ENCODE measurements at regions not wholly inside any gene's neighbourhood (a gene's known extent, or its start where the extent isn't known, plus 50 kb on each side); places are given as distances from the start of the nearest gene placed in this dataset.
"Not testable (repeated sequence)": the region's sequence is repeated elsewhere in the genome, so short reads cannot be mapped to it uniquely, and the experiment has no call there.

DNA sequence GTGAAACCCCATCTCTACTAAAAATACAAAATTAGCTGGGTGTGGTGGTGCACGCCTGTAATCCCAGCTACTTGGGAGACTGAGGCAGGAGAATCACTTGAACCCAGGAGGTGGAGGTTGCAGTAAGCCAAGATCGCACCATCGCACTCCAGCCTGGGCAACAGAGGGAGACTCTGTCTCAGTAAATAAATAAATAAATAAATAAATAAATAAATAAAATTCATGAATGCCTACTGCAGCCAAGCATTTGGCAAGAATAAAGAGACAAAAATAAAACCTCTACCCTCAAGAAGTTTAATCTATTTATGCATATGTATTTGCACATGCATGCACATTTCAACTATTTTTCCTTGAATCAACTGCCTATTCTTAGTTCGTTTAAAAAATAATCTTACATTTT lies 144.0 kb upstream of the KRAS start:
- TF ChIP-seq, protein P1, sequence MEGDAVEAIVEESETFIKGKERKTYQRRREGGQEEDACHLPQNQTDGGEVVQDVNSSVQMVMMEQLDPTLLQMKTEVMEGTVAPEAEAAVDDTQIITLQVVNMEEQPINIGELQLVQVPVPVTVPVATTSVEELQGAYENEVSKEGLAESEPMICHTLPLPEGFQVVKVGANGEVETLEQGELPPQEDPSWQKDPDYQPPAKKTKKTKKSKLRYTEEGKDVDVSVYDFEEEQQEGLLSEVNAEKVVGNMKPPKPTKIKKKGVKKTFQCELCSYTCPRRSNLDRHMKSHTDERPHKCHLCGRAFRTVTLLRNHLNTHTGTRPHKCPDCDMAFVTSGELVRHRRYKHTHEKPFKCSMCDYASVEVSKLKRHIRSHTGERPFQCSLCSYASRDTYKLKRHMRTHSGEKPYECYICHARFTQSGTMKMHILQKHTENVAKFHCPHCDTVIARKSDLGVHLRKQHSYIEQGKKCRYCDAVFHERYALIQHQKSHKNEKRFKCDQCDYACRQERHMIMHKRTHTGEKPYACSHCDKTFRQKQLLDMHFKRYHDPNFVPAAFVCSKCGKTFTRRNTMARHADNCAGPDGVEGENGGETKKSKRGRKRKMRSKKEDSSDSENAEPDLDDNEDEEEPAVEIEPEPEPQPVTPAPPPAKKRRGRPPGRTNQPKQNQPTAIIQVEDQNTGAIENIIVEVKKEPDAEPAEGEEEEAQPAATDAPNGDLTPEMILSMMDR (conservative IDR thresholded peaks at IDR 0.05; ENCODE audit: low read length), result not testable (repeated sequence)
- not testable (repeated sequence) for TF ChIP-seq EZH2phosphoT487 (IDR thresholded peaks at IDR 0.05; ENCODE audit: borderline replicate concordance)
